Caco-2 (cell line): ENCODE measurements at regions not wholly inside any gene's neighbourhood (a gene's known extent, or its start where the extent isn't known, plus 50 kb on each side); places are given as distances from the start of the nearest gene placed in this dataset.

Experiments used
- BruUV-seq: library from RNA; stranded (reverse); fragments of 400-500 nt; replicated peaks from 2 replicates; lab custom pipeline; 2021; lab: Mats Ljungman, UMichigan
- CTCF ChIA-PET: fragments of 300-600 bp; sonication (Branson Sonifier 250); formaldehyde crosslinking; loops from one replicate; lab custom pipeline; 2022; ENCODE audit warnings: antibody characterized with exemption; lab: Charles Lee
- POLR2A ChIA-PET: fragments of 300-600 bp; sonication (Branson Sonifier 250); formaldehyde crosslinking; loops from one replicate; lab custom pipeline; 2022; ENCODE audit warnings: antibody characterized with exemption; lab: Charles Lee
- DNase-seq, 2 experiments: peaks; one replicate each; pipeline versions ENCODE4 v3.0.0 to v3.0.0-alpha.2; 2020 to 2022
- H3K27me3 ChIP-seq: replicated peaks from 2 replicates; pipeline ENCODE4 v1.6.0; 2011; ENCODE audit warnings: low read length; ENCODE audit not compliant: control insufficient read depth, insufficient read depth
- H3K36me3 ChIP-seq: 2 replicates; pipeline ENCODE4 v1.5.1; 2011; ENCODE audit warnings: low read length; ENCODE audit not compliant: control insufficient read depth, insufficient read depth
- H3K4me1 ChIP-seq: fragments of 250-450 bp; sonication (Bioruptor Pico); 2 replicates; pipeline ENCODE4 v1.5.1; 2020; ENCODE audit warnings: mild to moderate bottlenecking
- H3K4me3 ChIP-seq: 2 replicates; pipeline ENCODE4 v1.5.1; 2011; ENCODE audit warnings: low read depth, mild to moderate bottlenecking, control low read depth, low read length
- H3K9me3 ChIP-seq: fragments of 250-450 bp; sonication (Bioruptor Pico); 2 replicates; pipeline ENCODE4 v1.5.1; 2020; ENCODE audit warnings: mild to moderate bottlenecking, moderate library complexity
- H3K27ac Mint-ChIP-seq: one replicate; pipeline ENCODE4 v1.8.0; 2022; ENCODE audit warnings: mixed read lengths; ENCODE audit not compliant: unreplicated experiment
- H3K27me3 Mint-ChIP-seq: one replicate; pipeline ENCODE4 v1.8.0; 2022; ENCODE audit warnings: mixed read lengths; ENCODE audit not compliant: insufficient read depth, unreplicated experiment
- H3K36me3 Mint-ChIP-seq: one replicate; pipeline ENCODE4 v1.8.0; 2022; ENCODE audit warnings: mild to moderate bottlenecking, mixed read lengths; ENCODE audit not compliant: insufficient read depth, unreplicated experiment
- H3K4me1 Mint-ChIP-seq: one replicate; pipeline ENCODE4 v1.8.0; 2022; ENCODE audit warnings: low read depth, mixed read lengths; ENCODE audit not compliant: unreplicated experiment
- H3K4me3 Mint-ChIP-seq: one replicate; pipeline ENCODE4 v1.8.0; 2022; ENCODE audit warnings: mild to moderate bottlenecking, moderate library complexity, mixed read lengths; ENCODE audit not compliant: unreplicated experiment
- H3K9me3 Mint-ChIP-seq: one replicate; pipeline ENCODE4 v1.8.0; 2022; ENCODE audit warnings: mixed read lengths; ENCODE audit not compliant: unreplicated experiment
- intact Hi-C: fragments of 100-400 bp; cut with micrococcal nuclease; formaldehyde crosslinking; loops from one replicate; pipeline ENCODE4 v1.10.0; 2022; ENCODE audit not compliant: unreplicated experiment
- TF ChIP-seq, protein P1 (sequence below), 2 experiments: fragments of 200-600 bp in 1 of 2; IDR thresholded peaks; 1 replicate in 1 of 2; 2 replicates in 1 of 2; pipeline versions ENCODE4 v1.5.1 to v1.8.0; 2011 to 2022; ENCODE audit warnings: antibody characterized with exemption in 1 of 2, control low read depth in 1 of 2, inconsistent platforms in 1 of 2, low read depth in 1 of 2, low read length in 1 of 2, mild to moderate bottlenecking in 1 of 2, moderate library complexity in 1 of 2; ENCODE audit not compliant: insufficient read depth in 1 of 2, severe bottlenecking in 1 of 2, unreplicated experiment in 1 of 2

- H3K36me3 Mint-ChIP-seq = no peaks in the 10 kb centered on the region
- no peak overlapping the region for H3K27ac Mint-ChIP-seq
- ChIA-PET CTCF (no interaction called here), POLR2A (no interaction called here)
- H3K27me3 Mint-ChIP-seq = peaks cover 3% of the 10 kb centered on the region
- Histone ChIP-seq H3K9me3 (no peaks in the 10 kb centered on the region), H3K36me3 (no peaks in the 10 kb centered on the region), H3K4me1 (no peaks in the 10 kb centered on the region), H3K4me3 (no peak overlapping the region), H3K27me3 (no peaks in the 10 kb centered on the region)
- DNase-seq = no peak
- H3K9me3 Mint-ChIP-seq = no peaks in the 10 kb centered on the region
- BruUV-seq = no TSS peak
- intact Hi-C loops = no loop called here
- TF ChIP-seq, protein P1, sequence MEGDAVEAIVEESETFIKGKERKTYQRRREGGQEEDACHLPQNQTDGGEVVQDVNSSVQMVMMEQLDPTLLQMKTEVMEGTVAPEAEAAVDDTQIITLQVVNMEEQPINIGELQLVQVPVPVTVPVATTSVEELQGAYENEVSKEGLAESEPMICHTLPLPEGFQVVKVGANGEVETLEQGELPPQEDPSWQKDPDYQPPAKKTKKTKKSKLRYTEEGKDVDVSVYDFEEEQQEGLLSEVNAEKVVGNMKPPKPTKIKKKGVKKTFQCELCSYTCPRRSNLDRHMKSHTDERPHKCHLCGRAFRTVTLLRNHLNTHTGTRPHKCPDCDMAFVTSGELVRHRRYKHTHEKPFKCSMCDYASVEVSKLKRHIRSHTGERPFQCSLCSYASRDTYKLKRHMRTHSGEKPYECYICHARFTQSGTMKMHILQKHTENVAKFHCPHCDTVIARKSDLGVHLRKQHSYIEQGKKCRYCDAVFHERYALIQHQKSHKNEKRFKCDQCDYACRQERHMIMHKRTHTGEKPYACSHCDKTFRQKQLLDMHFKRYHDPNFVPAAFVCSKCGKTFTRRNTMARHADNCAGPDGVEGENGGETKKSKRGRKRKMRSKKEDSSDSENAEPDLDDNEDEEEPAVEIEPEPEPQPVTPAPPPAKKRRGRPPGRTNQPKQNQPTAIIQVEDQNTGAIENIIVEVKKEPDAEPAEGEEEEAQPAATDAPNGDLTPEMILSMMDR (IDR thresholded peaks at IDR 0.05; ENCODE audit: insufficient read depth in 1 of 2, low read depth in 1 of 2, low read length in 1 of 2, severe bottlenecking in 1 of 2, unreplicated experiment in 1 of 2) = no peak
- no peaks in the 10 kb centered on the region for H3K4me1 Mint-ChIP-seq
- no peak overlapping the region for H3K4me3 Mint-ChIP-seq
Observed at GRCh38 chr22:27157666-27158370, 500.4 kb downstream of the MIAT start.

DNA sequence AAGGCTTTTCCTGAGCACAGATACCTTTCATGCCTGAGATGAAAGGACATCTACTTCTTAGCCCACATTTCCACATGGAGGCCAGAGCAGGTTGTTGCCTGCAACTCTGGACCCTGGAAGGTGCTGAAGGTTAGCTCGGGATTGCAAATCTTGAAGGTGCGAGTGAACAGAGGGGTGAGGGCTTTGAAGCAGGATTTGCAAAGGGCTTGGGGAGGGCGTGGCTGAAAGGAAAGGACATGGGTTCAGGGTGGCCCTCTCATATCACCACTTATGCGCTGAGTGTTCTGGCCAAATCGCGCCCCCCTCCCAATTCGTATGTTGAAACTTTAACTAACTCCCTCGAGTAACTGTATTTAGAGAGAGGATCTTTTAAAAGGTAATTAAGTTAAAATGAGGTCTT, 501.6 kb downstream of the MIAT start:
- intact Hi-C loops = no loop called here
- Mint-ChIP-seq H3K27me3 (peaks cover 12% of the 10 kb centered on the region), H3K4me3 (no peak overlapping the region), H3K27ac (no peak overlapping the region), H3K36me3 (no peaks in the 10 kb centered on the region), H3K4me1 (no peaks in the 10 kb centered on the region), H3K9me3 (no peaks in the 10 kb centered on the region)
- DNase-seq = no peak
- no peaks in the 10 kb centered on the region for H3K36me3 ChIP-seq
- TF ChIP-seq, protein P1 (IDR thresholded peaks at IDR 0.05; ENCODE audit: insufficient read depth in 1 of 2, low read depth in 1 of 2, low read length in 1 of 2, severe bottlenecking in 1 of 2, unreplicated experiment in 1 of 2) = no peak
- H3K4me3 ChIP-seq = no peak overlapping the region
- CTCF ChIA-PET = no interaction called here
- no TSS peak for BruUV-seq
- no peaks in the 10 kb centered on the region for H3K27me3 ChIP-seq
- no peaks in the 10 kb centered on the region for H3K9me3 ChIP-seq
- POLR2A ChIA-PET = no interaction called here
- no peaks in the 10 kb centered on the region for H3K4me1 ChIP-seq

DNA sequence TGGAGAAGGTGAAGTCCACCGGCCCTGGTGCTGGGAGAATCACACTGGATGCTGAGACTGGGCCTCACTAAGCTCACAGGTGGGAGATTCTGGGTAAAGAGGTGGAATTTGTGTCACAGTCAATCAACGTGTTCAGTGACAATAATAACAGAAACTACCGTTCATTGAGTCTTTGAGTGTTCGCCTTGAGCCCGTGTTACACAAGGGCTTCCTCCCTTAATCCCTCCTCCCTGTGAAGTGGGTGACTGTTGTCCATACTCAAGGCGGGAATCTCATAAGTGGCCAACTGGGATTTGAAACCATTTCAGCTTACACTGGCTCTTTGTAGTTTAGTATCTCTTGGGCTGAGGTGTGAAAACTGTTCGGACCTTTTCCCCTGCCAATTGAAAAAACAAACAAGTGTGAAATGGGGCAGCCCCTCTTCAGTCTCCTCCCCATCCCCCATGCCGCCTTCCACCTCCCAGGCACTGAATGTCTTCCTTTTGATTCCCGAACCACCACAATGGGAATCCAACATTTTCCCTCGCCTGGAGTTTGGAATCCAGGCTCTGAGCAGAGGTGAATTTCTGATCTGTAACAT, 502.4 kb downstream of the MIAT start:
- no peaks in the 10 kb centered on the region for H3K27me3 ChIP-seq
- H3K4me3 ChIP-seq = no peak overlapping the region
- no peaks in the 10 kb centered on the region for H3K36me3 ChIP-seq
- intact Hi-C loops = no loop called here
- DNase-seq = no peak
- Mint-ChIP-seq H3K36me3 (no peaks in the 10 kb centered on the region), H3K27me3 (peaks cover 12% of the 10 kb centered on the region), H3K4me3 (no peak overlapping the region), H3K4me1 (no peaks in the 10 kb centered on the region), H3K9me3 (no peaks in the 10 kb centered on the region), H3K27ac (no peak overlapping the region)
- no peaks in the 10 kb centered on the region for H3K4me1 ChIP-seq
- TF ChIP-seq, protein P1 (IDR thresholded peaks at IDR 0.05; ENCODE audit: insufficient read depth in 1 of 2, low read depth in 1 of 2, low read length in 1 of 2, severe bottlenecking in 1 of 2, unreplicated experiment in 1 of 2) = no peak
- H3K9me3 ChIP-seq = no peaks in the 10 kb centered on the region
- ChIA-PET POLR2A (no interaction called here), CTCF (no interaction called here)
- BruUV-seq = no TSS peak
